ENCODE measurements at regions not wholly inside any gene's neighbourhood (a gene's known extent, or its start where the extent isn't known, plus 50 kb on each side); places are given as distances from the start of the nearest gene placed in this dataset.

- no peaks in the 10 kb centered on the region for H3K4me1 ChIP-seq (ENCODE audit: insufficient read depth, low read length)
- no peak overlapping the region for H3K4me3 ChIP-seq (ENCODE audit: low read length)
- H3K36me3 ChIP-seq (ENCODE audit: insufficient read depth, low read length), result no peaks in the 10 kb centered on the region
- no peaks in the 10 kb centered on the region for H3K27me3 ChIP-seq (ENCODE audit: insufficient read depth, low read length)
- no peak overlapping the region for H2AFZ ChIP-seq (ENCODE audit: low read depth, low read length)
- no peaks in the 10 kb centered on the region for H3K9me3 ChIP-seq (ENCODE audit: low read length)
These were observed 1853.3 kb downstream of the EFNA5 start for GRCh38 chr5:105817416-105817815.

GRCh38 chr5:105816961-105817360, 1853.8 kb downstream of the EFNA5 start:
- no peaks in the 10 kb centered on the region for H3K4me1 ChIP-seq (ENCODE audit: insufficient read depth, low read length)
- H3K27me3 ChIP-seq (ENCODE audit: insufficient read depth, low read length), result no peaks in the 10 kb centered on the region
- no peaks in the 10 kb centered on the region for H3K9me3 ChIP-seq (ENCODE audit: low read length)
- no peak overlapping the region for H2AFZ ChIP-seq (ENCODE audit: low read depth, low read length)
- no peak overlapping the region for H3K4me3 ChIP-seq (ENCODE audit: low read length)
- H3K36me3 ChIP-seq (ENCODE audit: insufficient read depth, low read length), result no peaks in the 10 kb centered on the region

DNA sequence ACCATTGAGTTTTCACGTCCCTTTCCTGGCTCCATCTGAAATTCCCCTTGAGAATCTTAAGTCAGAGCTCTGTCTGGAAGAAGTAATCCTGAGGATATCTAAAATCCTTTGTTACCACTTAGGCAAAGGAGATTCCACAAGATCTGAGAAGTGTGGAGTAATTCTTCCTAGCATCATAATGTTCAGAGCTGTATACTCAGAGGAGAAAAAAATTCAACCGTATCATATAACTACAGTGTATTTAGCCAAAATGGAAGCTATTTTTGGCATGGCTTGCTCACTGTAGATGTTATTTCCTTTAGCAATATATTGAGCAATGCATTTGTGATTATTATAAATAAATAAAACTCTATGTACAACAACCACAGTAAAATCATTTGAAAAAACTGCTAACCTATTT, 1858.4 kb downstream of the EFNA5 start:
- Histone ChIP-seq H3K4me1 (ENCODE audit: insufficient read depth, low read length) (no peaks in the 10 kb centered on the region), H3K9me3 (ENCODE audit: low read length) (no peaks in the 10 kb centered on the region), H2AFZ (ENCODE audit: low read depth, low read length) (no peak overlapping the region), H3K4me3 (ENCODE audit: low read length) (no peak overlapping the region), H3K36me3 (ENCODE audit: insufficient read depth, low read length) (no peaks in the 10 kb centered on the region), H3K27me3 (ENCODE audit: insufficient read depth, low read length) (no peaks in the 10 kb centered on the region)

GRCh38 chr5:105807951-105808350, 1862.8 kb downstream of the EFNA5 start:
- Histone ChIP-seq H3K27me3 (ENCODE audit: insufficient read depth, low read length) (no peaks in the 10 kb centered on the region), H3K4me1 (ENCODE audit: insufficient read depth, low read length) (no peaks in the 10 kb centered on the region), H2AFZ (ENCODE audit: low read depth, low read length) (no peak overlapping the region), H3K36me3 (ENCODE audit: insufficient read depth, low read length) (no peaks in the 10 kb centered on the region), H3K4me3 (ENCODE audit: low read length) (no peak overlapping the region), H3K9me3 (ENCODE audit: low read length) (peaks cover 4% of the 10 kb centered on the region)

DNA sequence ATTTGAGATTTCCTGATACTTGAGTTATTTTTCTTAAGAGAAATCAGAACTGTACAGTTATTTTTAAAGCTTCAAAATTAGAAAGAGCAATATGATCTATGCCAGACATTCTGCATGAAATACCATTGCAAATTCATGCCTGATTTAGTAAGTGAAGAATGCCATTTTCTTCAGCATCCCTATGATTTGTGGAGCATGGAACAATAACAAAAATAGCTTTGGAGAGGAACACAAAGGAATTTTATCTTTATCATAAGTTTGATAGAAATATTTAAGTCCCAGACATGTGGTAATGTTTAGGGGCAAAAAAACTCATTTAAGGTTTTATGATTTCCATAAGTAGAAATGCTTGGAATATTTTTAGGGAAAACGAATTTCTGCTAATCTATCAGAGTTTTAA, 1863.4 kb downstream of the EFNA5 start:
- H3K9me3 ChIP-seq (ENCODE audit: low read length), result peaks cover 4% of the 10 kb centered on the region
- no peak overlapping the region for H2AFZ ChIP-seq (ENCODE audit: low read depth, low read length)
- no peaks in the 10 kb centered on the region for H3K36me3 ChIP-seq (ENCODE audit: insufficient read depth, low read length)
- H3K27me3 ChIP-seq (ENCODE audit: insufficient read depth, low read length), result no peaks in the 10 kb centered on the region
- no peaks in the 10 kb centered on the region for H3K4me1 ChIP-seq (ENCODE audit: insufficient read depth, low read length)
- no peak overlapping the region for H3K4me3 ChIP-seq (ENCODE audit: low read length)

DNA sequence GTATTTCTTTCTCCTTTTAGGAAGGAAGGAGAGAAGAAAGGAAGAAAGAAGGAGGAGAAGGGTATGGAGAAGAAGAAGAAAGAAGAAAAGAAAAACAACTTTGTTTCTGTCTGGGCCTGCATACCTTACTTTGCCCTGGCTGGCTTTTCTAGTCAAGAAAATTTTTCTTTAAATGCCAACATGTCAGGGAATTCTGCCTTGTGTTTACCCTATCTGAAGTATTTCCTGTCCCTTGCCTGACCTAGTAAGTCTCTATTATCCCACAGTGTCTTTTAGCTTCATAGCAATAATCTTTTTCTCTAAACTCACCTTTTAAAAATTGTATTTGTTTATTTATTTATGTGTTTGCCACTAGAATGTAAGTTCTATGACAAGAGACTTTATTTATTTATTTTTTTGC, 1864.1 kb downstream of the EFNA5 start:
- Histone ChIP-seq H3K4me1 (ENCODE audit: insufficient read depth, low read length) (no peaks in the 10 kb centered on the region), H3K4me3 (ENCODE audit: low read length) (no peak overlapping the region), H2AFZ (ENCODE audit: low read depth, low read length) (no peak overlapping the region), H3K9me3 (ENCODE audit: low read length) (peaks cover 4% of the 10 kb centered on the region), H3K27me3 (ENCODE audit: insufficient read depth, low read length) (no peaks in the 10 kb centered on the region), H3K36me3 (ENCODE audit: insufficient read depth, low read length) (no peaks in the 10 kb centered on the region)

GRCh38 chr5:105803431-105803830, 1867.3 kb downstream of the EFNA5 start:
- no peaks in the 10 kb centered on the region for H3K27me3 ChIP-seq (ENCODE audit: insufficient read depth, low read length)
- H2AFZ ChIP-seq (ENCODE audit: low read depth, low read length), result no peak overlapping the region
- H3K36me3 ChIP-seq (ENCODE audit: insufficient read depth, low read length), result no peaks in the 10 kb centered on the region
- no peak overlapping the region for H3K4me3 ChIP-seq (ENCODE audit: low read length)
- H3K9me3 ChIP-seq (ENCODE audit: low read length), result peaks cover 4% of the 10 kb centered on the region
- no peaks in the 10 kb centered on the region for H3K4me1 ChIP-seq (ENCODE audit: insufficient read depth, low read length)

DNA sequence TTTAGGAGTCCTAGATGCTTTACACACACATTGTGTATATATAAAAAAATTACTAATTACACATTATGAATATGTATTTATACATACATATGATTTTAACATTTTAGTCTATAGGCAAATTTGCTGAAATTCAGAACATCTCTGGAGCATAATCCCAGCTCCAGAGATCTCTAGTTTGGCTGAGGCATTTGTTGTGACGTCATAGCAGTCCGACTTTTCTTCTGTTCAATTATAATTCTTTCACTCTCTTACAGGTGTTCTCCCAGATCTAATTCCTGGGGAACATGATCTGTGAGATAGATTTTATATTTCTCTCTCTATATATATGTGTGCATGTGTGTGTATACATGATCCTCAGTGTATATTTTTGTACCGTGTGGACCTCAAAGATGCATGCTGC, 1876.2 kb downstream of the EFNA5 start:
- H3K4me3 ChIP-seq (ENCODE audit: low read length), result no peak overlapping the region
- H3K27me3 ChIP-seq (ENCODE audit: insufficient read depth, low read length), result no peaks in the 10 kb centered on the region
- H3K36me3 ChIP-seq (ENCODE audit: insufficient read depth, low read length), result no peaks in the 10 kb centered on the region
- H2AFZ ChIP-seq (ENCODE audit: low read depth, low read length), result no peak overlapping the region
- H3K9me3 ChIP-seq (ENCODE audit: low read length), result no peaks in the 10 kb centered on the region
- peaks cover 5% of the 10 kb centered on the region for H3K4me1 ChIP-seq (ENCODE audit: insufficient read depth, low read length)

DNA sequence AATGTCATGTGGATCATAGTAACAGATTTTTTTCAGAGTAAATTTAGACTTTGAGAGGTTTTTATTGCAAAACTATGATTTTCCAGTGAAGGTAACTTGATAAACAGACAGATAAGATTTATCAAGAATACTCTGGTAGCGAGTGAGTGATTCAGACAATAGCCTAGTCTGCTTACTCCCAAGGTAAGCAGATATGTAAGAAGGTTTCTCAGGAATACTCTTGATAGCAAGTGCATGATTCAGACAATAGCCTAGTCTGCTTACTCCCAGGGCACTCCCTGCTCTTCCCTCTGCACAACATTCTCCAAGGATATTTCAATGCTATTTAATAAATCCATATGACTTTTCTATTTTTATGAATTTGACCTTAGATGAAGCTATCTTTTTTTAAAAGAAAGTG, 1881.5 kb downstream of the EFNA5 start:
- H3K36me3 ChIP-seq (ENCODE audit: insufficient read depth, low read length), result no peaks in the 10 kb centered on the region
- H3K27me3 ChIP-seq (ENCODE audit: insufficient read depth, low read length), result no peaks in the 10 kb centered on the region
- no peak overlapping the region for H2AFZ ChIP-seq (ENCODE audit: low read depth, low read length)
- peaks cover 5% of the 10 kb centered on the region for H3K4me1 ChIP-seq (ENCODE audit: insufficient read depth, low read length)
- H3K9me3 ChIP-seq (ENCODE audit: low read length), result no peaks in the 10 kb centered on the region
- no peak overlapping the region for H3K4me3 ChIP-seq (ENCODE audit: low read length)

DNA sequence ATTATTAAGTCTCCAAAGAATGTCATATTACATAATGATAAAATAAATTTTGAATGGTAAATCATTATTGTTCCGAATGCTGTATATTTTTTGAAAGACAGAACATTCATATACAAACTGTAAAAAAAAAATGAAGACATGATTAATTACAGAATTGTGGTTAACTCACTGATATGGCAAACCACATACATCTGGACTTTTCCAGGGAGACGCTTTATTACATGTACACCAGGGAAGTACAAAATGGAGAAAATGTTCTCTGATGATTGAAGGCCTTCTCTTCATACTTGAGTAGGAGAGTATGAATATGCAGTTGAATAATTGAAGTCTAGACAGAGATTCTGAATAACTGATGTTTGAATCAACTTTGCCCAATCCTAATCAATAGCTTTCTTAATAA, 1886.9 kb downstream of the EFNA5 start:
- Histone ChIP-seq H3K4me3 (ENCODE audit: low read length) (no peak overlapping the region), H2AFZ (ENCODE audit: low read depth, low read length) (no peak overlapping the region), H3K27me3 (ENCODE audit: insufficient read depth, low read length) (no peaks in the 10 kb centered on the region), H3K4me1 (ENCODE audit: insufficient read depth, low read length) (no peaks in the 10 kb centered on the region), H3K9me3 (ENCODE audit: low read length) (no peaks in the 10 kb centered on the region), H3K36me3 (ENCODE audit: insufficient read depth, low read length) (no peaks in the 10 kb centered on the region)

GRCh38 chr5:105782501-105782900, 1888.2 kb downstream of the EFNA5 start:
- Histone ChIP-seq H3K4me3 (ENCODE audit: low read length) (no peak overlapping the region), H3K9me3 (ENCODE audit: low read length) (no peaks in the 10 kb centered on the region), H2AFZ (ENCODE audit: low read depth, low read length) (no peak overlapping the region), H3K36me3 (ENCODE audit: insufficient read depth, low read length) (no peaks in the 10 kb centered on the region), H3K4me1 (ENCODE audit: insufficient read depth, low read length) (no peaks in the 10 kb centered on the region), H3K27me3 (ENCODE audit: insufficient read depth, low read length) (no peaks in the 10 kb centered on the region)

DNA sequence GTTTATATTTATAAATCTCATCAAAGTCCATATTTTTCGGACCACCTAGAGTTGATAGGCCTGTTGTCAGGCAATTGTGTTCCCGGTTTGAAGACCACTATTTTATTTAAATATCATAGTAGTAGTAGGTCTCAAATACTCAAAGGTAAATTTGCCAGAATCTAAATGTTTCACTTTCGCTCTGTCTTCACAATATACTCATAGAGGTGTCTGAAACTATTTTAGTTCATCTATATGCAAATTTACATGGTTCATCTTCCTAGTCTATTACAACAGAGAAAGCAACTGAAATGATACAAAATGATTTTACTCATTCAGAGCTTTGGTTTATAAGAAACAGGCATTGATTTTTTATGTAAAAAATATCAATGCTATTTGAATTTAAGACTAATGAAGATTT, 1897.5 kb downstream of the EFNA5 start:
- Histone ChIP-seq H3K9me3 (ENCODE audit: low read length) (no peaks in the 10 kb centered on the region), H3K4me3 (ENCODE audit: low read length) (no peak overlapping the region), H2AFZ (ENCODE audit: low read depth, low read length) (no peak overlapping the region), H3K4me1 (ENCODE audit: insufficient read depth, low read length) (no peaks in the 10 kb centered on the region), H3K36me3 (ENCODE audit: insufficient read depth, low read length) (no peaks in the 10 kb centered on the region), H3K27me3 (ENCODE audit: insufficient read depth, low read length) (no peaks in the 10 kb centered on the region)

DNA sequence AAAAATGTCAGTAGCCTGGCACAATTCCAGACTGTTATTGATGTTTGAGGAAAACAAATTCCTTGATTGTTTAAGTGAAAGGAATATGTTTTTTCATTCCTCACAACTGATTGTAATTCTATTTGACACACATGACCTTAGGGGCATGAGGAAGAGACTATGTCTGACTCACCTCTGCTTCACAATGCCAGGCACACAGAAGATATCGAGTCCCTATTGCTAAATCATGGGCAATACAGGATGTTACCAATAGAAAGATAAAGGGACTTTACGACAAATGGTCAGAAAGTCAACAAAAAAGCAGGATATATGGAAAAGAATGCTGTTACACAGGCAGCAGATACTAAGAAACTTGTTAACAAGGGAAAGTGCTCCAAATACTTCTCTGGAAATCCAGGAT, 1903.5 kb downstream of the EFNA5 start:
- Histone ChIP-seq H3K4me3 (ENCODE audit: low read length) (no peak overlapping the region), H3K36me3 (ENCODE audit: insufficient read depth, low read length) (no peaks in the 10 kb centered on the region), H3K27me3 (ENCODE audit: insufficient read depth, low read length) (no peaks in the 10 kb centered on the region), H3K9me3 (ENCODE audit: low read length) (no peaks in the 10 kb centered on the region), H2AFZ (ENCODE audit: low read depth, low read length) (no peak overlapping the region), H3K4me1 (ENCODE audit: insufficient read depth, low read length) (no peaks in the 10 kb centered on the region)

DNA sequence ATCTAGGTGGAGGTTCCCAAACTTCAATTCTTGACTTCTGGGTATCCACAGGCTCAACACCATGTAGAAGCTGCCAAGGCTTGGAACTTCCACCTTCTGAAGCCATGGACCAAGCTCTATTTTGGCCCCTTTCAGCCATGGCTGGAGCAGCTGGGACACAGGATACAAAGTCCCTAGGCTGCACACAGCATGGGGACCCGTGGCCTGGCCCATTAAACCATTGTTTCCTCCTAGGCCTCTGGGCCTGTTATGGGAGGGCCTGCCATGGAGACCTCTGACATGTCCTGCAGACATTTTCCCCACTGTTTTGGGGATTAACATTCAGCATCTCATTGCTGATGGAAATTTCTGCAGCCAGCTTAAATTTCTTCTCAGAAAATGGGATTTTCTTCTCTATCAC, 1908.0 kb downstream of the EFNA5 start:
- H3K4me3 ChIP-seq (ENCODE audit: low read length), result no peak overlapping the region
- no peaks in the 10 kb centered on the region for H3K9me3 ChIP-seq (ENCODE audit: low read length)
- no peaks in the 10 kb centered on the region for H3K36me3 ChIP-seq (ENCODE audit: insufficient read depth, low read length)
- no peaks in the 10 kb centered on the region for H3K4me1 ChIP-seq (ENCODE audit: insufficient read depth, low read length)
- H2AFZ ChIP-seq (ENCODE audit: low read depth, low read length), result no peak overlapping the region
- H3K27me3 ChIP-seq (ENCODE audit: insufficient read depth, low read length), result no peaks in the 10 kb centered on the region

Data from neuron (in vitro differentiated cells).